HG02759 (cell line): ENCODE measurements at regions not wholly inside any gene's neighbourhood (a gene's known extent, or its start where the extent isn't known, plus 50 kb on each side); places are given as distances from the start of the nearest gene placed in this dataset.

Source experiments
- ATAC-seq: cut with Tn5 transposase; IDR thresholded peaks from one replicate; pipeline ENCODE4 v1.9.1; 2021; ENCODE audit warnings: mild to moderate bottlenecking, moderate library complexity; ENCODE audit not compliant: unreplicated experiment

DNA sequence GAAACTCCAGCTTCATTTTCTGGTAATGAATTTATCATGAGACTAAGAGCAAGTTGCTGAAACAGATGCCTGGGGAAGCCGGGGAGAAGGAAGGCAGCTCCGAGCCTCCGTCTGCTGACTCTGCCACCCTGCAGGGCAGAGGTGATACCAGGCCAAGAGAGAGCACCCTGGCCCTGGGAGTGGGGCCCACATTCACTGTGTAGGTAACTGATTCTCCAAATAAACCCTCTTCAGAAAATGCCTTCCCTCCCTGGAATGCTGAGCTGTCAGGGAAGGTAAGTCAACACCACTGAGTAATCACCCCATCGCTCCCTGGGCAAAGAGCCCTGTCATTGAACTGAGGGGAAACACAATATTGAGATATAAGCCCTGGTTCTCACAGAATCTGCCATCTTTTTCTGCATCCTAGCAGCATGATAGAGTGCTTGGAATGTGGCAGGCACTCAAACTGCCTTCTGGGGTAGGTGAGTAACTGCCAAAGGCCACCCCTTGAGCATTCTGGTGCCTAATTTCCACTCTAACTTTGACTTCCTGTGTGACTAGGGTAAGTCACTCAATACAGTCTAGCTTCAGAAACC lies 147.6 kb downstream of the SPATA19 start:
- ATAC-seq = no peak

DNA sequence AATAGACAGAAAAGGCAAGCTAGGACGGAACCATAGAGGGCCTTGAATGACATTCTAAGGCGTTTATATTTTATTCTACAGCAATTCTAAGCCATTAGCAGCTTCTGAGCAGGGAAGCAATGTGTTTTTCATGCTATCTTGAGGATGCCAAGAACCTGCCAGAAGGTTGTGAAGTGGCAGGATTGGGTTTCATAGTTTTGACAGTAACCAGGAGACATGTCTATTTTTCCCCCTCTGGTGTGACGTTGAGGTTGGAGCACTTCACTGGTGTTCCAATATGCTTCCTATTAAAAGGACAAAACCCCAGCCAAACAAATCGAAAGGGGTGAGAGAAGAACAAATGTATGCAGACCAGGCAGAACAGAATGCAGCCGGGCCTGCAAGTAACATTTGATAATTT lies 148.2 kb downstream of the SPATA19 start:
- ATAC-seq = no peak

GRCh38 chr11:133695387-133695786 lies 149.9 kb downstream of the SPATA19 start:
- ATAC-seq = no peak

- ATAC-seq = no peak
Observed at GRCh38 chr11:133694701-133695100, 150.6 kb downstream of the SPATA19 start.

DNA sequence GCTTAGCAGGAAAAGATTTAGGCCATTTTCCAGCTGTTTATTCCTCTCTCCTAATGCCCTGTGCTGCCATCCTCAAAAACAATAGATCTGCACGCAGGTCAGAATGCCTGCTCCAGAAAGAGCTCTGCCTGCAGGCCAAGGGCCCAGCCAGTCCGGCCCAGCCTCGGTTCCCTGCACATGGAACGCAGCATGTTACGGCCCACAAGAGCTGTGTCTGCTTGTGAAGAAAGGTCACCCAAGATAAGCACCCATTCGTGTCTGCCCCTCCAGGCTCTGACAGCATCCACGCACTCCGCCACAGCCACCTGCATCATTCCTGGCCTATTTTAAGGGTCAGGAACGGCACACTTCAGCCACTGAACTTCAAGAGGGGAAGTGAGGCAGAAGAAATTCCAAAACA lies 152.2 kb downstream of the SPATA19 start:
- no peak for ATAC-seq

GRCh38 chr11:133692126-133692934 lies 153.0 kb downstream of the SPATA19 start:
- no peak for ATAC-seq

DNA sequence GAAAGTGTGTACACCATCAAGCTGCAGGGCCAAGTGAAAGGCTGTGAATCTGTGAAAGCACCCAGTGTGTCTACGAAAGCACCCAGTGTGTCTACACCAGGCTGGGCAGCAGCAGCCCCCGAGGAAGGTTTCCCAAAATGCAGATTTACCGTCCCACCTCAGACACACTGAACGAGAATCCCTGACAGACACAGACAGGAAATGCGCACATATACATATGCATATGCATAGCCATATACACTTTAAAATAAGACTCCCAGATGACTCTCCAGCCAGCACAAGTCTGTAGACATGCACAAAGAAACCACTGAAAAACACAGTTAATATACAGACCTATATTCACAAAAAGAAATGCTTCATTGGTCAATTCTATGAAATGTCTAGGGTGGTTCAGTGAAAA lies 155.5 kb upstream of the OPCML start:
- ATAC-seq = no peak

DNA sequence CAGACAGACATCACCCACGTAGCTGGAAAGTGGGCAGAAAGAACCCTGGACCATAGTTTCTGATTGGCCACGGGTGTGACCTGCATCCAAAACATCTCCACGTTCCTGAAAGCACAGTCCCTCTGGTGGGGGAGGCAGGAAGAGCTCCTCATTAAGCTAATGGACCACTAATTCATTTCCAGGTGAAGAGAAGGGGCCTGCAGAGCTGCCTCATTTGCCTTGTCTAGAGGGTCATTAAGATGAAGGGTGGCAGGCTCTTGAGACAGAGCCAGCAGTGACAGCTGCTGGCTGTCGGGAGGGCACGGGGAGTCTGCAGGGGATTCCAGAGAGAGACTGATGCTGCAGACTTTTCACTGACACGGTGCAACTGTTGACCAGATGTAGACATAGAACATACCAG lies 149.6 kb upstream of the OPCML start:
- ATAC-seq = no peak

DNA sequence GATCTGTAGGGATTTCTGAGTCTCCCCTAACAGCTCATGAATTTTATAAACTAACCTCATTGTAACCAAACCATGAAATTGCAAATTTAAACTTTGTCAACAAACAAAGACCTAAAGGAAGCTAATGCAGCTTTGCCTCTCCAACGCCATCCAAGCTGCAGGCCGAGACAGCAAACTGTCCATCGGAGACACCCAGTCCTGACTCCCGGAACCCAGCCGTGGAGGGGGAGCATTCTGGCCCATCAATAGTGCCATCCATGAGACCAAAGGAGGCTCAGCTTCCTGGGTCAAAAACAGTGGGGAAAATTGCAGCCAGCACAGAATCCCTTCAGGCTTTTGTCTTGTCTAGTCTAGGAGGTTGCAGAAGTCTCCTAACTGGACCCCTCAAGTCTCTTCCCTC lies 147.6 kb upstream of the OPCML start:
- ATAC-seq = no peak

DNA sequence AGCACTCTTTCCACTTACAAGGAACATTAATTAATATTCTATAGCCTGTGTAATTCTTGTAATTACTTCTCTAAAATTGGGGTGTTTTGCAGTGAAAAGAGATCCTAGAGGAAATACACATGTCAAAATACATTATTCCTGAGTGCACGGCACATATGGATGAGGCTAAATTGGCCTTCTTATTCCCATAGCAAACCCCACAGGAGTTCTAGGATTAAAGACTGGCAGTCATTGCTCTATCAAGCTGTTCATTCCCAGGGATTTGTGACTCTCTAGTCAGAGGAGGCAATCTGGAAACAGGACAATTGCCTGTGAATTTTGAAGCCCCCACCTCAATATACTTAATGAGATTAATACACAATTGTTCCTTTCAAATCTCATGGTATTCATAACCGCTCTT lies 145.9 kb upstream of the OPCML start:
- ATAC-seq = no peak

DNA sequence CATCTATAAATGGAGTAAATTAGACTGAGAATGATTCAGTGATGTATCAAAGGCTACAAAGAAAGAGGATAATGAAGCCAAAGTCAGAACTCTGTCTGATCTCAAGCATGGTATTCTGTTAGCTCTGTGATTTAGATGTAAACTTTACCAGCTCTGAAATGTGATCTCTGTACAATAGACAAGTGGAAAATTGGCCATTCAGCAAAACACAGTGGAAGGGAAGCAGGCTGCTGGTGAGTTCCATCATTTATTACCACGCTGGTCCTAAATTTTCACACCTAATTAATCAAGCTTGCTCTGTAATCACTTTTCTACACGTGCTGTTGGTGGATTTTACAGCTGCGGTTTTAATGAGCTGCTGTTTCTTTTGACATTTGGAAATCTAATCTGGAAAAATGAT lies 145.1 kb upstream of the OPCML start:
- ATAC-seq = no peak

DNA sequence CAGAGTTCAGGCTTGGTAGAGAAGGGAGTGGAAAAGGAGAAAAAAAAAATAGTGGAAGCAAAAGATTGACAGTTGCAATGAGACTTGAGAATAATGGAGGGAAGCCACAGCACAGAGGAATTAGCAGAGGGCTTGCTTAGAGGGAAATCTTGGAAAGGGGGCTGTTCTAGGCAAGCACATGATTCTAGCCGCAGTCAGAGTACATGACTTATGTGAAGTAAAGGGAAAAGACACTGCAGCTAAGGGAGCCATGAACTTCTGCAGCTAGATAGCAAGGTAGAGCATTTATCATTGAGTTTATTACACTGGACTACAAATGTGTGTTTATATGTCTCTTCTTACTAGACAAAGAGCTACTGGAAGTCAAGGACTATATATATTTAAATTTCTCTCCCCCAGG lies 144.0 kb upstream of the OPCML start:
- no peak for ATAC-seq

- no peak for ATAC-seq
Observed at GRCh38 chr11:133669371-133670053, 137.2 kb upstream of the OPCML start.

DNA sequence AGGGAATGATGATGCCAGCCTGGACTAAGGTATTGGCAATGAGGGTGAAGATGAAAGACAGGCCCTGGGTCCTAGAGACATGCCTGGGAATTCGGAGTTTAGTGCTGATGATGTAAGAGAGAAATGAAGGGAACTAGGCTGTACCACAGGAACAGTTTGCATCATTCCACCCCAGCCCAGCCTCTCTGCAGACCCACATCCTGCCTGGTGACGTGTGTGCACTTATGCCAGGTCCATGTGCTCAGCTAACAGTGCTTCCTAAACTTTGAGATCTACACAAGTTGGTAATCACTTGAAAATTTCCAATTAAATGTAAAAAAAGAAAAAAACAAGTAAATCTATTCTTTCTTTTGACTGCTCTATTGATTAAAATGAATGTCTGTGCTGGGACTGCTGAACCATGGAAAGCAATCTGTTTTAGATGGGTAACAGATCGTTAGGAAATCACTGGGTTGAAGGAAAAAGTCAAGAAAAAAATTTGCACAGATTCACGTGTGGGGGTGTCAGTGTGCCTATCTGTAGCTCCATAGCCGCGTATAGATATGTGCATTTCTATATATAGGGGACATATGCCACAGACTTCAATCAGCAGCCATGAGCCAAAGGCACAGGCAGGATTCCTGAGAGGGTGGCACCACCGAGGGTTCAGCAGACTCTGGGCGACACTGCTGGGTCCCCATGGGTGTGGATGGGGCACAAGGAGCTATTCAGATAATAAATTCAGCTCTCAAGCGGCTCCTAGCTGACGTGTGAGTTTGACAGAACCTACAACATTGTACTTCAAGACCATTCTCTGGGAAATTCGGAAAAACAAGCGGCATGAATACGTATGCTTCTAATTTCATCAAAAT lies 131.1 kb upstream of the OPCML start:
- ATAC-seq = no peak

GRCh38 chr11:133661846-133662245 lies 129.5 kb upstream of the OPCML start:
- no peak for ATAC-seq

DNA sequence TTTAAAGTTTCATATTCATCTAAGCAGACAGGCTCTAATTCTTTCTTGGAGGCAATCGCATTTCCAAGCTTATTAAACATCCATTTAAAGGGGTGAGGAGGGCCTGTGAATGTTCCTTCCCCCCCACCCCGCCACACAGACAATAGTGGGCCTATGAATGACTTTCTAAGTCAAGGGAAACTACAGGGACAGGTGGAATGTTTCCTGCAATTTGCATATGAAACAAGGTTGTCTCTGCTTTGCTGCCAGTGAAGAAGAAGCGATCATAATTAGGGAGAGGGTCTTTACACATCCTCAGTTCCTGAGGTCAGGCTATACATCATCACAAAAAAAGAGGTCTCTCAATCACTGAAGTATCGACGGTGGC lies 127.9 kb upstream of the OPCML start:
- ATAC-seq = no peak

- peak; percentile 69 for ATAC-seq
Observed at GRCh38 chr11:133659538-133660201, 127.4 kb upstream of the OPCML start.

DNA sequence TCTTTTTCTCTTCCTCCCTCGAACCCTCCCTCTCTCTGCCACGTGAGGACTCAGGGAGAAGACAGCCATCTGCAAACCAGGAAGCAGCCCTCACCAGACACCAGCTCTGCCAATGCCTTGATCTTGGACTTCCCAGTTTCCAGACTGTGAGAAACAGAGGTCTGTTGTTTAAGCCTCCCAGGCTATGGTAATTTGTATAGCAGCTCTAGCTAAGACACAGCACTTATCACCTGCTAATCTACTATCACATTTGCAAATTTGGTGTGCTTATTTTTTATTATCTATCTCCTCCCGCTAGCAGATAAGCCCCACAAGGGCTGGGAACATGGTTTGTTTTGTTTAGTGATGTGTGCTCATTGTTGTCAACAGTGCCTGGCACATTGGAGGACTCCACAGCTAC lies 124.8 kb upstream of the OPCML start:
- ATAC-seq = no peak

DNA sequence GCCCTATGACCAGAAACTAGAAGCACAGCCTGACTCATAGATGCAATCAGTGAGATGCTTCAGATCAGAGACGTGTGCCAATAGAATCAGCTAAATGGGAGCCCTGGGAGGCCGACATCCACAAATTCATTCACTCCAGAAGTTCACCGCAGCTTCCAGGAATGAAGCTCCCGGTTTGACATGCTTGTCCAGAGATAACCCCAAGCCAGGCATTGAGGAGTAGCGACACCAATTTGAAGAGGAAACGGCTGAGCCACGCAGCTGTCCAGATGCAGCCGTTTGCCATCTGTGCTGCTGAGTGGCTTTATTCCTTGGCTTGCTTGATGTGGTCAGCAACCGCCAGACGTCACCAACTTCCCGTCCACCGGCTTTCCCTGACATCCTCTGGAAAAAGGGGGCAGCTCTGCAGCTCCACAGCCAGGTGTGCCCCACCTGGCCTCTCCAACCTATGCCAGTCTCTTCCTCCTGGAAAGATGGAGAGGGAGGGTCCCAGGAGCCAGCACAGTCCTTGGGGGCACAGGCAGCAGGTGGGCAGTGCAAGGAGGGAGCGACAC lies 123.9 kb upstream of the OPCML start:
- ATAC-seq = no peak

- no peak for ATAC-seq
Observed at GRCh38 chr11:133654630-133655212, 122.4 kb upstream of the OPCML start.
